Tibial artery (tissue), 4 donors: ENCODE measurements at regions not wholly inside any gene's neighbourhood (a gene's known extent, or its start where the extent isn't known, plus 50 kb on each side); places are given as distances from the start of the nearest gene placed in this dataset.

ENCODE experiments used
- DNase-seq, 2 donors: peaks; one replicate each; pipeline ENCODE4 v3.0.0-alpha.2; 2019
- H3K27ac ChIP-seq, 2 donors: fragments of 200-600 bp; sonication (generic) in 1 of 2; 1 replicate in 1 of 2; 2 replicates in 1 of 2; pipeline ENCODE4 v1.5.1; 2018 to 2019; ENCODE audit warnings: mild to moderate bottlenecking in 1 of 2
- H3K27me3 ChIP-seq, 2 donors: fragments of 200-600 bp; sonication (generic) in 1 of 2; one replicate each; pipeline versions ENCODE4 v1.5.1 to v1.6.0; 2016 to 2019
- H3K36me3 ChIP-seq, 3 donors: fragments of 200-600 bp; sonication (generic) in 2 of 3; one replicate each; pipeline ENCODE4 v1.5.1; 2016 to 2019; ENCODE audit warnings: mild to moderate bottlenecking in 2 of 3
- H3K4me1 ChIP-seq, 4 donors: fragments of 200-600 bp; sonication (generic) in 2 of 4; 1 replicate in 3 of 4; 2 replicates in 1 of 4; pipeline ENCODE4 v1.5.1; 2016 to 2019
- H3K4me3 ChIP-seq, 2 donors: fragments of 200-600 bp; sonication (generic) in 1 of 2; 1 replicate in 1 of 2; 2 replicates in 1 of 2; pipeline ENCODE4 v1.5.1; 2018 to 2019; ENCODE audit warnings: mild to moderate bottlenecking in 2 of 2
- H3K9me3 ChIP-seq, 3 donors: fragments of 200-600 bp; sonication (generic) in 1 of 3; one replicate each; pipeline ENCODE4 v1.5.1; 2016 to 2019
- CTCF ChIP-seq, 2 experiments: fragments of 200-600 bp in 1 of 2; fragments of 450-650 bp in 1 of 2; IDR thresholded peaks; one replicate each; pipeline ENCODE4 v1.5.1; 2017 to 2019; ENCODE audit warnings: antibody characterized with exemption in 2 of 2, mild to moderate bottlenecking in 1 of 2, moderate library complexity in 1 of 2
- intact Hi-C: fragments of 100-400 bp; cut with DNase I; formaldehyde crosslinking; loops from one replicate; pipeline ENCODE4 v1.15.0; 2023; ENCODE audit warnings: low total_unique reads

GRCh38 chr2:7394195-7394594 lies 477.0 kb downstream of the RNF144A start:
- Histone ChIP-seq H3K4me1 (no peaks in the 10 kb centered on the region), H3K27me3 (no peaks in the 10 kb centered on the region), H3K36me3 (no peaks in the 10 kb centered on the region), H3K27ac (no peak overlapping the region), H3K4me3 (no peak overlapping the region), H3K9me3 (no peaks in the 10 kb centered on the region)
- intact Hi-C loops: no loop called here
- DNase-seq: no peak
- TF ChIP-seq CTCF (IDR thresholded peaks at IDR 0.05): no peak

DNA sequence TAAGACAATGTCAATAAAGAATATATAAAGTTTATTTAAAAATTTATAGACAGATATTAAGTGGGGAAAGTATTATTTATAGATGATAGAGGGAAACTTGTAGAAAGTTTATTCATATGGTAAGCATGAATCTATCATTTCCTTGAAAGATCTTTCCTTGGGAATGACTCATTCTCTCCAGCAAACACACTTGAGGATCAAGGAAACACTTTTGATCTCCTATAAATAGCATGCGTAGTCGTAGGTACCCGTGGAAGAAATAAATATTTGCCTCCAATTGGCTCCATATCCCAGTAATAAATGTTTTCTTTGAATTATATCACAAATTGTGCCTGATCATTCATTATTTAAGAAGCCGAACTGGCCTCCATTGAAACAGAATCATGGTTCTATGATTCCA lies 483.4 kb downstream of the RNF144A start:
- DNase-seq: no peak
- H3K27me3 ChIP-seq: no peaks in the 10 kb centered on the region
- H3K36me3 ChIP-seq: no peaks in the 10 kb centered on the region
- H3K27ac ChIP-seq: no peak overlapping the region
- intact Hi-C loops: no loop called here
- no peak for TF ChIP-seq CTCF (IDR thresholded peaks at IDR 0.05)
- H3K9me3 ChIP-seq: no peaks in the 10 kb centered on the region
- H3K4me3 ChIP-seq: no peak overlapping the region
- H3K4me1 ChIP-seq: no peaks in the 10 kb centered on the region

GRCh38 chr2:7403092-7403775 lies 486.0 kb downstream of the RNF144A start:
- Histone ChIP-seq H3K4me3 (no peak overlapping the region), H3K27me3 (no peaks in the 10 kb centered on the region), H3K27ac (no peak overlapping the region), H3K36me3 (no peaks in the 10 kb centered on the region), H3K9me3 (no peaks in the 10 kb centered on the region), H3K4me1 (no peaks in the 10 kb centered on the region)
- intact Hi-C loops: no loop called here
- TF ChIP-seq CTCF (IDR thresholded peaks at IDR 0.05): no peak
- no peak for DNase-seq

GRCh38 chr2:7405861-7406715 lies 488.9 kb downstream of the RNF144A start:
- no peaks in the 10 kb centered on the region for H3K36me3 ChIP-seq
- intact Hi-C loops: no loop called here
- DNase-seq: no peak
- no peaks in the 10 kb centered on the region for H3K27me3 ChIP-seq
- no peaks in the 10 kb centered on the region for H3K9me3 ChIP-seq
- H3K4me1 ChIP-seq: no peaks in the 10 kb centered on the region
- no peak overlapping the region for H3K27ac ChIP-seq
- no peak overlapping the region for H3K4me3 ChIP-seq
- no peak for TF ChIP-seq CTCF (IDR thresholded peaks at IDR 0.05)

DNA sequence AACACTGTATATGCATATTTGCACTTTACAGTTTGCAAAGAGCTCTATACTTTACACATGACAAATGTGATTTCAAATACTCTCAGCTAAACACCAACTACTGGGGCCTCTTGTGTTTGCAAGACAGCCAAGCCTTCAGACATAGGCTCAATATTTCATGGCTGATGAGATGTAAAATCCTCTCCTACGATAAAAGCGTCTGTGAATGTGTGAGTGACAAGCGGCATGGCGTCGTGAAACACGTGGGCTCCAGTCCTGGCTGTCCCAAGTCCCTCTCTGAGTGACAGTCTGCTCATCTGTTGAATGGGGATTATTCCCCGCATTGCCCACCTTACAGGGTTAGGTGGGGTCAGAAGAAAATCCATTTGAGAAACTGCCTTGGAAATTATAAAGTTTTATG lies 489.8 kb downstream of the RNF144A start:
- intact Hi-C loops: no loop called here
- H3K4me3 ChIP-seq: no peak overlapping the region
- H3K27me3 ChIP-seq: no peaks in the 10 kb centered on the region
- no peaks in the 10 kb centered on the region for H3K9me3 ChIP-seq
- no peak overlapping the region for H3K27ac ChIP-seq
- H3K36me3 ChIP-seq: no peaks in the 10 kb centered on the region
- no peak for DNase-seq
- no peak for TF ChIP-seq CTCF (IDR thresholded peaks at IDR 0.05)
- H3K4me1 ChIP-seq: no peaks in the 10 kb centered on the region
